ENCODE measurements at regions not wholly inside any gene's neighbourhood (a gene's known extent, or its start where the extent isn't known, plus 50 kb on each side); places are given as distances from the start of the nearest gene placed in this dataset.

DNA sequence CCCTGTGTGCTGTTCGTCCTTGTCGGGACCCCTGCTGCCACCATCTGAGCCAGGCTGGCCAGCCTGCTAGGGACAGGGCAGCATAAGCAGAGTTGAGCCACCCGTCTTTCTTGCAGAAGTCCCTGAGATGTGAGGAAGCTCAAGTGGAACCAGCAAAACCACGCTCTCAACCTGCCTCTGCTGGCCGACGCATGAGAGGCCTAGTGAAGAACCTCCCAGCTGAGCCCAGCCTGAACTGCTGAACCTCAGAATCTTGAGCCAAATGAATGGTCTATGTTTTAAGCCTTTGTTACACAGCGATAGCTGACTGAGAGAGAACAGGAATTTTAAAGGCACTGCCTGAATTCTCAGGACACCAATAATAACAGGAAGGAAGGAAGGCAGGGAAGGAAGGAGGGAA lies 98.9 kb upstream of the ADRA2C start:
- no peak for DNase-seq

DNA sequence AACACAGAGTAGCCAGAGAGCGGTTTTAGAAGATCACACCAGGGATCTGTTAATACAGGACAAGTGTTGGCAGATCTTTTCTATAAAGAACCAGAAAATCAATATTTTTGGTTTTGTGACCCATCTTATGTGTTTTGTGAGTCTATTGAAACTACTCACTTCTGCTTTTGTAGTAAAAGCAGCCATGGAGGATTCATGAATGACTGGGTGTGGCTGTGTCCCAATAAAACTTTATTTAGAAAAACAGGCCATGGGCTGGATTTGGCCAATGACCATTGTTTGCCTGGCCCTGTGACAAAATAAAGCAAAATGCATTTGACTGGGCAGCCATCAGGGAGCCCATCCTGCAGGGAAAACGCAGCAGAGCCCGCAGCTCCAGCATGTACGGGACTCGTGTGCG lies 99.9 kb upstream of the ADRA2C start:
- no peak for DNase-seq

DNA sequence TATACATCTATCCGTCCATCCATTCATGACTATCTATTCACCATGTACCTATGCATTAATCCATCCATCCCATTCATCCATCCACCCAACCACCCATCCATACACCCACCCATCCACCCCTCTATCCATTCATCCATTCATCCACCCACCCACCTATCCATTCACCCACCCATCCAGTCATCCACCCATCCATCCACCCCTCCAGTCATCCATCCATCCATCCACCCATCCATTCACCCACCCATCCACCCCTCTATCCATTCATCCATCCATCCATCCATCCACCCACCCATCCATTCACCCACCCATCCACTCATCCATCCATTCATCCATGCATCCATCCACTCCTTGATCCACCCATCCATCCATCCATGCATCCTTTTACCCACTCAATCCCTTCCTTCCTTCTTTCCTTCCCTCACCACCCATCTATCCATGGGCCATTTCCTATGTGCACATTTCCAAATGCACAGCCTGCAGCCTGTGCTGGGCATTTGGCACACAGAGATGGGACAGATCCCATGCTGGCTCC lies 100.8 kb upstream of the ADRA2C start:
- DNase-seq: no peak

- DNase-seq: no peak
Observed at GRCh38 chr4:3663791-3664190, 102.4 kb upstream of the ADRA2C start.

GRCh38 chr4:3662516-3662915 lies 103.7 kb upstream of the ADRA2C start:
- no peak for DNase-seq

- no peak for DNase-seq
Observed at GRCh38 chr4:3661989-3662388, 104.2 kb upstream of the ADRA2C start.

GRCh38 chr4:3660928-3661515 lies 105.2 kb upstream of the ADRA2C start:
- DNase-seq: no peak

DNA sequence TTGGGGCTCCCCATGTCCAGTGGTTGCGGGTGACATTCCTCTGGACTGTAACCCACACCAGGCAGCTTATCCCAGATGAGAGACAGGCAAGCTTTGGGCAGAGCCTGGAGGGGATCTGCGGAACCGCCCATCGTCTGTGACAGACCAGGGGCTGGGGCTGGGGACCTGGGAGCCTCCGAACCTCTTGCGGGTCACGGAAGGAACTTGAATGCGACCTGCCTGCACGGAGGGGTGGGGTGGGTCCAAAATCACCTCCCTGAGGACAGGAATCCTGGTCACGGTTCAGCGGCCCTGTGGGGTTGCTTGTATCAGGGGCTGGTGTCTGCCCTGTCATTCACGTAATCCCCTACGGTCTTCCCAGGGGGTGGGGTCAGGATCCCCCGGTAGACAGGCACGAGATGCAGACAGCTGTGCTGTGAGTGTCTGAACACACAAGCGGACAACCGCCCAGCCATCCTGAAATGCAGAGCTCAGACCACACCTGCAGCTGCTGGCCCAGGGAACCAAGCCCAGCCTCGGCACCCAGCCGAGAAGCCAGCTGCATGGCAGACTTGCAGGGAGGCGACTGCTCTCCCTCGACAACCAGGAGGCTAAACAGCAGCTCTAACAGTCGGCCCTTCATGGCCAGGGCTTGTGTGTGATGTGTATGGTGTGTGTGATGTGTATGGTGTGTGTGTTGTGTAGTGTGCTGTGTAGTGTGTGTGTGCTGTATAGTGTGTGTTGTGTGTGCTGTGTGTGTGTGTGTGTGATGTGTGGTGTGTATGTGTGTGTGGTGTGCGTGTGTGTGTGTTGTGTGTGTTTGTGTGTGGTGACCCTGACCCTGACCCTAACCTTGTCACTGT lies 105.9 kb upstream of the ADRA2C start:
- peak; percentile 3 for DNase-seq

DNA sequence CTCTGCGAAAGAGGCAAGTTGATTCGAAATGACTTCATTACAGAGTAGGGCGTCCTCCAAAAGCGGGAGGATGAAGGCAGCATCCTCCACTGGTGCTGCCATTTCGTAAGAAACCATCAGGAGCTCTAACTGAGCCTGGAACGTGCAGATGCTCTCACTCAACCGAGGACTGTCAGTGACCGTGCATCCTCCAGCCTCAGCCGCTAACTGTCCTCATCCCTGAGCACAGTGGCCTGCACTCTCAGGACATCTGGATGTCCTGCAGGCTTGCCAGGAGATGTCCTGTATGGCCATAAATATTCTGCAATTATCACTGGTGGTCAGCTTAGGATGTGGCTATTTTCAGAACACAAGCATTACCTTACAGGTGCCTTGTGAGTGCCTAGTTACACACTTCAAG lies 107.1 kb upstream of the ADRA2C start:
- no peak for DNase-seq

DNA sequence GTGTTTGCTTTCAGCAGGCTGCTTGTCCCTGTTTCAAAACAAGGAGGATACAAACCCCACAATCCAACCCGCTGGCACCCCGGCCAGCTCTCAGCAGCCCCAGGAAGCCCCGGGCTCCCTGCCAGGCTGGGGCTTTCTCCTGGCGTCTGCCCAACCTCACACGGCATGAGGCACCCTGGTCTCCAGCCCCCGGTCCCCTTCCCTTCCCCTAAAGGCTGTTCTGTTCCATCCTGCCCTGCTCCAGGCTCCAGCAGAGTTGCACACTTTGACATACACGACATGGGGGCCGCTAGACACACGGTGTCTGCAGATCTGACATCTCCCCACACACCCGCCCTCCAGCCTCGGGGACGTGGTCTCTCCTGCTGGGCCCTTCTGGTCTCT lies 107.7 kb upstream of the ADRA2C start:
- DNase-seq: no peak

DNA sequence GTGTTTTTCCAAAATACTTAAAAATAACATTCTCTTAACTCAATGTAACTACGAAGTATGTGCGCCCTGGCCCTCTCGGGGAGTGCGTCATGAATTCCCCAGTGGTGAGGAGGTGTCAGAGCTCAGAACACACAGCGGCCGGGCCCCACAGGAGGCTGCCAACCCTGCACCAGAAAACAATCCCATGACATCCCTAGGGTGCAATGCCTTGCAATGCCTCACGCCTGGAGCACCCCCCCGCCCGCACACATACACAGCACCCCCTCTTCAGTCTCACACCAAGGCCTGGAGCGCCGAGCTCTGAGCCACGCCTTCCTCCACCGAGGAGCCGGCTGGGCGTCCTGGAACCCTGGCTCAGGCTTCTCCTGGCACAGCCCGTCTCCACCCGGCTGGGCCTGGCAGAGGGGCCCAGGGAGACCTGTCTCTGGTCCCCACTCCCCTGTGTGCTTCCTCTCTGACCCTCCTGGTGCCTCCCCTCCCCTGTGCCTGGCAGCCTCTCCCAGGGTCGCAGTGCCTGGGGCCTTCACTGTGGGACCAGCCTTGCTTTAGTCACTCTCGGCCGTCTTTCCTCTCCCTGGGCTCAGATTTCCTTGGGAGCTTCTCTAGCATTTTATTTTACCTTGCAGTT lies 108.2 kb upstream of the ADRA2C start:
- DNase-seq: no peak

- peak; percentile 1 for DNase-seq
Observed at GRCh38 chr4:3656416-3657356, 109.5 kb upstream of the ADRA2C start.

GRCh38 chr4:3655963-3656362 lies 110.2 kb upstream of the ADRA2C start:
- DNase-seq: no peak

DNA sequence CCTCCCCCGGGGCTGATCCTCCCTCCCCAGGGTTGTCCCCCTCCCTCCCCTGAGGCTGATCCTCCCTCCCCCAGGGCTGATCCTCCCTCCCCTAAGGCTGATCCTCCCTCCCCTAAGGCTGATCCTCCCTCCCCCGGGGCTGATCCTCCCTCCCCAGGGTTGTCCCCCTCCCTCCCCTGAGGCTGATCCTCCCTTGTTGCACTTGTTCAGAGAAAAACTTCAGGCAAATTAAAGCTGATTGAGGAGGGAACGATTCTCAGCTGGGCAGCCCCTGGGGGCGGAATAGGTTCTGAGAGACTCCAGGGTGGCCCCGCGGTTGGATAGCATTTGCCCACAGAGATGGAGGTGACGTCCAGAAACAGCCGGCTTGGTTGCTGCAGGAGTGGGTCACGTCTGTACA lies 110.7 kb upstream of the ADRA2C start:
- no peak for DNase-seq

GRCh38 chr4:3654036-3654807 lies 112.0 kb upstream of the ADRA2C start:
- DNase-seq: no peak

DNA sequence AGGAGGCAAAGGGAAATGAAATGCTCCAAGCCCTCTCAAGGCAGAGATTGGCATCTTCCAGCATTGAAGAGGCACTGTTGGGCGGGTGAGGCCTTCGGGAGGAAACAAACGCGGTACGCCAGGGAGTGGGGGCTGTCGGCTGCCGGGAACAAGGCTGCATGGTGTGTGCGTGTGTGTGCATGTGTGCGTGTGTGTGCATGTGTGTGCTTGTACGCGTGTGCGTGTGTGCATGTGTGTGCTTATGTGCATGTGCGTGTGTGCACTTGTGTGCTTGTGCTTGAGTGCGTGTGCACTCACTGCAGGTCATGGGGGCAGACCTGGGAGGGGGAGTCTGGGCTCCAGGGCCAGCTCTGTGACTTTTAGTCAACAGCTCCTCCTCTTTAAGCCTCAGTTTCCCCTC lies 113.6 kb upstream of the ADRA2C start:
- no peak for DNase-seq

GRCh38 chr4:3651267-3651845 lies 114.8 kb upstream of the ADRA2C start:
- DNase-seq: no peak

DNA sequence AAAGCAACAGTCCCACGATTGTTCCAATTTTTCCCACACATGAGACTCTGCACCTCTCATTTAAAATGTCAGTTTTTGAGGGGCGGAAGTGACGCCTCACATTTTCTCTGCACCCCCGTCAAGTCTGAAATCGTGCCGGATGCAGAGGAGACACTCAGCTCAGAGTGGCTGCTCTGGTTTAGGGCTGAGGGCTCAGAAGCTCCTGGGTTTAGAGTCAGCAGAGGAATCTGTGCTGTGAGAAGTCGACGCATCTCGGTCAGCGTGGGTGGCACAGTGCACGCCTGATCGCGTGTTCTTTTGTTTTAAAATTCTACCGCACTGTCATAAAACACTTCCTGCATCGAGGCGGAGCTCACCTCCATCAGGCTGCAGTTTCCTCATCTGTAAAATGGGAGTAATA lies 116.7 kb upstream of the ADRA2C start:
- no peak for DNase-seq

- DNase-seq: no peak
Observed at GRCh38 chr4:3648731-3649130, 116.5 kb upstream of the LRPAP1 start.

GRCh38 chr4:3648195-3648594 lies 116.0 kb upstream of the LRPAP1 start:
- no peak for DNase-seq

GRCh38 chr4:3647421-3647820 lies 115.2 kb upstream of the LRPAP1 start:
- DNase-seq: no peak

Measured in NCI-H774 (cell line).